Neural progenitor cell (in vitro differentiated cells): ENCODE measurements at regions not wholly inside any gene's neighbourhood (a gene's known extent, or its start where the extent isn't known, plus 50 kb on each side); places are given as distances from the start of the nearest gene placed in this dataset.

Experiments used
- EZH2 ChIP-seq: fragments of 200-600 bp; sonication (generic); IDR thresholded peaks from 2 replicates; pipeline ENCODE4 v1.6.1; 2017; ENCODE audit warnings: antibody characterized with exemption, mild to moderate bottlenecking, moderate library complexity
- EZH2phosphoT487 ChIP-seq: fragments of 200-600 bp; sonication (generic); IDR thresholded peaks from 2 replicates; pipeline ENCODE4 v1.6.1; 2017; ENCODE audit warnings: antibody characterized with exemption
- TF ChIP-seq, protein P1 (sequence below): fragments of 200-600 bp; sonication (generic); IDR thresholded peaks from 2 replicates; pipeline ENCODE4 v1.5.1; 2017; ENCODE audit warnings: antibody characterized with exemption, mild to moderate bottlenecking

DNA sequence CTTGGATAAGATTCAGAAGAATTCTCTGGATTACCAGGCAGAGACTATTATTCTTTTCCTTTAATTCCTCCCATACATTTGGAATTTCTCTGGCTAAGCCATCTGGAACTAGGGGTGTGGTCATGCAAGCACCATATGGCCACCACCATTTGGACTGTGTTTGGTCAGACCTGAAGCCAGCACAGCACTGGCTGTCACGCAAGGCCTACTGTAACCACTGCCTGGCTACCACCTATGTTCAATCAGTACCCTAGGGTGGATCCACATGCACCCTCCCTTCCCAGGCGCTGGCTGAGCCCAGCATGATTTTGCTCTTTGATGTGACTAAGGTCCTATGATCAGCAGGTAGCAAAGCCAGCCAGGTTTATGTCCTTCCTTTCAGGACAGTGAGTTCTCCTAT, 287.8 kb upstream of the GOLIM4 start:
- TF ChIP-seq, protein P1, sequence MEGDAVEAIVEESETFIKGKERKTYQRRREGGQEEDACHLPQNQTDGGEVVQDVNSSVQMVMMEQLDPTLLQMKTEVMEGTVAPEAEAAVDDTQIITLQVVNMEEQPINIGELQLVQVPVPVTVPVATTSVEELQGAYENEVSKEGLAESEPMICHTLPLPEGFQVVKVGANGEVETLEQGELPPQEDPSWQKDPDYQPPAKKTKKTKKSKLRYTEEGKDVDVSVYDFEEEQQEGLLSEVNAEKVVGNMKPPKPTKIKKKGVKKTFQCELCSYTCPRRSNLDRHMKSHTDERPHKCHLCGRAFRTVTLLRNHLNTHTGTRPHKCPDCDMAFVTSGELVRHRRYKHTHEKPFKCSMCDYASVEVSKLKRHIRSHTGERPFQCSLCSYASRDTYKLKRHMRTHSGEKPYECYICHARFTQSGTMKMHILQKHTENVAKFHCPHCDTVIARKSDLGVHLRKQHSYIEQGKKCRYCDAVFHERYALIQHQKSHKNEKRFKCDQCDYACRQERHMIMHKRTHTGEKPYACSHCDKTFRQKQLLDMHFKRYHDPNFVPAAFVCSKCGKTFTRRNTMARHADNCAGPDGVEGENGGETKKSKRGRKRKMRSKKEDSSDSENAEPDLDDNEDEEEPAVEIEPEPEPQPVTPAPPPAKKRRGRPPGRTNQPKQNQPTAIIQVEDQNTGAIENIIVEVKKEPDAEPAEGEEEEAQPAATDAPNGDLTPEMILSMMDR = no peak
- TF ChIP-seq EZH2 (no peak), EZH2phosphoT487 (no peak)
